Skeletal muscle satellite cell (primary cell): ENCODE measurements at regions not wholly inside any gene's neighbourhood (a gene's known extent, or its start where the extent isn't known, plus 50 kb on each side); places are given as distances from the start of the nearest gene placed in this dataset.

ENCODE experiments used
- H3K27me3 ChIP-seq: 2 replicates; pipeline ENCODE4 v1.7.0; 2013; ENCODE audit warnings: low read length; ENCODE audit not compliant: control insufficient read depth, insufficient read depth
- H3K36me3 ChIP-seq: 2 replicates; pipeline ENCODE4 v1.7.0; 2013; ENCODE audit warnings: mild to moderate bottlenecking, control low read depth, low read length; ENCODE audit not compliant: insufficient read depth
- H3K4me1 ChIP-seq: 2 replicates; pipeline ENCODE4 v1.7.0; 2013; ENCODE audit warnings: low read length; ENCODE audit not compliant: control insufficient read depth, insufficient read depth
- H3K4me2 ChIP-seq: 2 replicates; pipeline ENCODE4 v1.7.0; 2013; ENCODE audit warnings: mild to moderate bottlenecking, low read length
- H3K4me3 ChIP-seq: 2 replicates; pipeline ENCODE4 v1.7.0; 2013; ENCODE audit warnings: low read length
- H3K9ac ChIP-seq: 2 replicates; pipeline ENCODE4 v1.7.0; 2013; ENCODE audit warnings: mild to moderate bottlenecking, low read depth, low read length, moderate library complexity
- H3K9me3 ChIP-seq: replicated peaks from 2 replicates; pipeline ENCODE4 v1.7.0; 2013; ENCODE audit warnings: mild to moderate bottlenecking, control low read depth, low read length

DNA sequence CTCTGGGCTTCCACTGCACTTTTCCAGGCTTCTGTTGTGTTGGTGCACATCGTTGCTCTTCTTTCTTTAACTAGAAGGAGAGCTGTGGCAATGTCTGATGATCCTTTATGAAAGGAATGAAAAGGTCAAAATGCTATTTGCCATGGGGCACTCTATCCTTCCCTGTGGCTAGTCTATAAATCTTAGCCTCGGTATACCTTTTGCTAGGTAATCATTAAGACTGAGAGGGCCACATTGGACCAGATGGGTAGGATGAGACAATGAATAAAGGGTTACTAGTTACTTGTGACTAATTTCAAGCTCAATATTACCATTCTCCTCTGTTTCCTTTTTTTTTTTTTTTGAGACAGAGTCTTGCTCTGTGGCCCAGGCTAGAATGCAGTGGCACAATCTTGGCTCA is 89.4 kb upstream of the C1orf87 start:
- Histone ChIP-seq H3K27me3 (no peaks in the 10 kb centered on the region), H3K36me3 (no peaks in the 10 kb centered on the region), H3K4me3 (no peak overlapping the region), H3K4me1 (peaks cover 4% of the 10 kb centered on the region), H3K4me2 (no peak overlapping the region), H3K9me3 (no peaks in the 10 kb centered on the region), H3K9ac (no peak overlapping the region)

GRCh38 chr1:60160141-60160540 is 86.6 kb upstream of the C1orf87 start:
- H3K9me3 ChIP-seq: no peaks in the 10 kb centered on the region
- peaks cover 4% of the 10 kb centered on the region for H3K4me1 ChIP-seq
- no peak overlapping the region for H3K9ac ChIP-seq

DNA sequence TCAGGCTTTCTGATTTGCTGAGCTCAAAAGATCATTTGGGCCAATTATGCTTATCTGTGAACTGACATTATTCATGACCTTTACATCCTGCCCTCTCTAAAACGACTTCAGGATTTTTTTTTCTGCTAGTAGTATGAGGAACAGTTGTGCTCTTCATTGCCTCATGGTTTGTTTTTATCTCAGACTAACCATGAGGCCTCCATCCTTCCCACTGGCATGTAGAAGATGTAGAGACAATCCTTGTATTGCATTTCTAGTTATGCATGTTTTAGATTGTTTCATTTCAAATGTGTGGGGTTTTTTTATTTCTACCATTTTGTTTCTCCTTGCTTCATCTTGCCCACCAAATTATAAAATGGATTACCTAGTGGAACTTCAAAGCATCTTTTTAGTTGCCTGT is 82.8 kb upstream of the C1orf87 start:
- H3K9me3 ChIP-seq: no peaks in the 10 kb centered on the region
- no peak overlapping the region for H3K4me3 ChIP-seq
- peaks cover 4% of the 10 kb centered on the region for H3K4me1 ChIP-seq
- H3K36me3 ChIP-seq: no peaks in the 10 kb centered on the region
- no peak overlapping the region for H3K9ac ChIP-seq
- H3K4me2 ChIP-seq: no peak overlapping the region
- H3K27me3 ChIP-seq: no peaks in the 10 kb centered on the region

More at GRCh38 chr1:60160141-60160540, 86.6 kb upstream of the C1orf87 start:
- Histone ChIP-seq H3K27me3 (no peaks in the 10 kb centered on the region), H3K4me2 (no peak overlapping the region), H3K4me3 (no peak overlapping the region), H3K36me3 (no peaks in the 10 kb centered on the region)

GRCh38 chr1:60153961-60154360 is 80.4 kb upstream of the C1orf87 start:
- Histone ChIP-seq H3K9ac (no peak overlapping the region), H3K4me1 (peaks cover 7% of the 10 kb centered on the region), H3K4me3 (no peak overlapping the region), H3K4me2 (no peak overlapping the region), H3K27me3 (no peaks in the 10 kb centered on the region), H3K36me3 (no peaks in the 10 kb centered on the region), H3K9me3 (no peaks in the 10 kb centered on the region)

GRCh38 chr1:60152891-60153290 is 79.3 kb upstream of the C1orf87 start:
- Histone ChIP-seq H3K4me1 (peaks cover 7% of the 10 kb centered on the region), H3K36me3 (no peaks in the 10 kb centered on the region), H3K4me2 (no peak overlapping the region), H3K27me3 (no peaks in the 10 kb centered on the region), H3K9me3 (no peaks in the 10 kb centered on the region), H3K9ac (no peak overlapping the region), H3K4me3 (no peak overlapping the region)

- H3K4me3 ChIP-seq: no peak overlapping the region
- no peak overlapping the region for H3K9ac ChIP-seq
- H3K27me3 ChIP-seq: no peaks in the 10 kb centered on the region
- no peaks in the 10 kb centered on the region for H3K36me3 ChIP-seq
- no peak overlapping the region for H3K4me2 ChIP-seq
- peaks cover 7% of the 10 kb centered on the region for H3K4me1 ChIP-seq
- H3K9me3 ChIP-seq: no peaks in the 10 kb centered on the region
These were observed 77.7 kb upstream of the C1orf87 start for GRCh38 chr1:60151311-60151710.

GRCh38 chr1:60149251-60149650 is 75.7 kb upstream of the C1orf87 start:
- Histone ChIP-seq H3K9ac (no peak overlapping the region), H3K4me1 (peaks cover 7% of the 10 kb centered on the region), H3K36me3 (no peaks in the 10 kb centered on the region), H3K4me3 (no peak overlapping the region), H3K9me3 (no peaks in the 10 kb centered on the region), H3K27me3 (no peaks in the 10 kb centered on the region), H3K4me2 (no peak overlapping the region)

GRCh38 chr1:60146884-60147283 is 73.3 kb upstream of the C1orf87 start:
- H3K36me3 ChIP-seq: no peaks in the 10 kb centered on the region
- no peak overlapping the region for H3K4me3 ChIP-seq
- H3K9me3 ChIP-seq: no peaks in the 10 kb centered on the region
- H3K9ac ChIP-seq: no peak overlapping the region
- no peak overlapping the region for H3K4me2 ChIP-seq
- peaks cover 7% of the 10 kb centered on the region for H3K4me1 ChIP-seq
- no peaks in the 10 kb centered on the region for H3K27me3 ChIP-seq

DNA sequence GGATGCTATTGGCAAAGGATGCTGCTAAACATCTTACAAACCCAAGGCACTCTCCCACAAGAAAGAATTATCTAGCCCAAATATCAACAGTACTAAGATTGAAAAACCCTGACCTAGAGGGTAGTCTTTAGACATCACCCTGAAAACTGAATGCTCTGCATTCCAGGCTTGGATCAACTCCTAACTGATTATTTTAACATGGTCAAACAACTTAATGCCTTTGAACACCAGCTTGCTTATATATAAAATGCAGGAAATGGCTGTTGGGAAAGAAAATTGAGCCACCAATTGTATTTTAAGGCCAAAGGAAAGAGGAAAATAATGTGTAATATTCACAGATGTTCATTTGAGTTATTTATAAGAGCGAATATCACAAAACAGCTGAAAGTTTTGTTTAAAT is 72.2 kb upstream of the C1orf87 start:
- no peaks in the 10 kb centered on the region for H3K27me3 ChIP-seq
- H3K36me3 ChIP-seq: no peaks in the 10 kb centered on the region
- no peaks in the 10 kb centered on the region for H3K9me3 ChIP-seq
- H3K9ac ChIP-seq: no peak overlapping the region
- H3K4me1 ChIP-seq: peaks cover 7% of the 10 kb centered on the region
- H3K4me2 ChIP-seq: no peak overlapping the region
- H3K4me3 ChIP-seq: no peak overlapping the region

GRCh38 chr1:60141743-60142142 is 68.2 kb upstream of the C1orf87 start:
- no peak overlapping the region for H3K4me2 ChIP-seq
- H3K36me3 ChIP-seq: no peaks in the 10 kb centered on the region
- no peaks in the 10 kb centered on the region for H3K27me3 ChIP-seq
- H3K9me3 ChIP-seq: no peaks in the 10 kb centered on the region
- H3K4me3 ChIP-seq: no peak overlapping the region
- no peak overlapping the region for H3K9ac ChIP-seq
- H3K4me1 ChIP-seq: no peaks in the 10 kb centered on the region

- no peak overlapping the region for H3K4me3 ChIP-seq
- H3K9ac ChIP-seq: no peak overlapping the region
- no peaks in the 10 kb centered on the region for H3K4me1 ChIP-seq
- H3K27me3 ChIP-seq: no peaks in the 10 kb centered on the region
- no peaks in the 10 kb centered on the region for H3K9me3 ChIP-seq
- no peaks in the 10 kb centered on the region for H3K36me3 ChIP-seq
- no peak overlapping the region for H3K4me2 ChIP-seq
These were observed 67.7 kb upstream of the C1orf87 start for GRCh38 chr1:60141276-60141675.

GRCh38 chr1:60137406-60137805 is 63.8 kb upstream of the C1orf87 start:
- peaks cover 23% of the 10 kb centered on the region for H3K4me1 ChIP-seq
- H3K9me3 ChIP-seq: no peaks in the 10 kb centered on the region
- H3K36me3 ChIP-seq: no peaks in the 10 kb centered on the region
- H3K9ac ChIP-seq: no peak overlapping the region
- no peak overlapping the region for H3K4me3 ChIP-seq
- H3K27me3 ChIP-seq: no peaks in the 10 kb centered on the region
- H3K4me2 ChIP-seq: no peak overlapping the region
